NCI-H1694 treated with DMSO at 0.1 percent for 48 hours (cell line): ENCODE measurements at regions not wholly inside any gene's neighbourhood (a gene's known extent, or its start where the extent isn't known, plus 50 kb on each side); places are given as distances from the start of the nearest gene placed in this dataset.
A peak's percentile ranks its signal among the peaks of the same experiment; 100 is the strongest.
"Not testable (repeated sequence)": the region's sequence is repeated elsewhere in the genome, so short reads cannot be mapped to it uniquely, and the experiment has no call there.

Source experiments
- DNase-seq: peaks from one replicate; lab custom pipeline; 2025; lab: John Stamatoyannopoulos, UW

GRCh38 chr9:42656789-42657188 lies 473.3 kb downstream of the SPATA31A6 start:
- not testable (repeated sequence) for DNase-seq

- DNase-seq, result not testable (repeated sequence)
Observed at GRCh38 chr9:42657496-42657895, 474.0 kb downstream of the SPATA31A6 start.

- not testable (repeated sequence) for DNase-seq
Observed at GRCh38 chr9:42697146-42697545, 513.7 kb downstream of the SPATA31A6 start.

GRCh38 chr9:42702890-42703289 lies 519.4 kb downstream of the SPATA31A6 start:
- DNase-seq, result not testable (repeated sequence)

- not testable (repeated sequence) for DNase-seq
Observed at GRCh38 chr9:42724841-42725835, 541.7 kb downstream of the SPATA31A6 start.

GRCh38 chr9:42743030-42743814 lies 559.8 kb downstream of the SPATA31A6 start:
- peak; percentile 10 for DNase-seq

GRCh38 chr9:42757251-42757650 lies 573.8 kb downstream of the SPATA31A6 start:
- DNase-seq, result not testable (repeated sequence)

- DNase-seq, result not testable (repeated sequence)
Observed at GRCh38 chr9:42759320-42759719, 575.9 kb downstream of the SPATA31A6 start.

- not testable (repeated sequence) for DNase-seq
Observed at GRCh38 chr9:42782201-42782600, 598.7 kb downstream of the SPATA31A6 start.

GRCh38 chr9:42792725-42793124 lies 609.3 kb downstream of the SPATA31A6 start:
- not testable (repeated sequence) for DNase-seq

GRCh38 chr9:42798571-42798970 lies 615.1 kb downstream of the SPATA31A6 start:
- DNase-seq, result not testable (repeated sequence)

- DNase-seq, result not testable (repeated sequence)
Observed at GRCh38 chr9:42802716-42803115, 619.3 kb downstream of the SPATA31A6 start.

- DNase-seq, result not testable (repeated sequence)
Observed at GRCh38 chr9:42806674-42807073, 623.2 kb downstream of the SPATA31A6 start.

- not testable (repeated sequence) for DNase-seq
Observed at GRCh38 chr9:42821468-42821867, 638.0 kb downstream of the SPATA31A6 start.

- not testable (repeated sequence) for DNase-seq
Observed at GRCh38 chr9:42848156-42848555, 664.7 kb downstream of the SPATA31A6 start.

- not testable (repeated sequence) for DNase-seq
Observed at GRCh38 chr9:42850896-42851693, 667.6 kb downstream of the SPATA31A6 start.

- not testable (repeated sequence) for DNase-seq
Observed at GRCh38 chr9:42851701-42852100, 668.2 kb downstream of the SPATA31A6 start.

- DNase-seq, result not testable (repeated sequence)
Observed at GRCh38 chr9:42852133-42852930, 668.9 kb downstream of the SPATA31A6 start.

GRCh38 chr9:42860133-42860532 lies 676.7 kb downstream of the SPATA31A6 start:
- DNase-seq, result not testable (repeated sequence)

- DNase-seq, result not testable (repeated sequence)
Observed at GRCh38 chr9:42862465-42862864, 679.0 kb downstream of the SPATA31A6 start.
